ENCODE measurements at regions not wholly inside any gene's neighbourhood (a gene's known extent, or its start where the extent isn't known, plus 50 kb on each side); places are given as distances from the start of the nearest gene placed in this dataset.

GRCh38 chr17:83199500-83200201, 120.2 kb downstream of the METRNL start:
- TF ChIP-seq POLR2A (IDR thresholded peaks at IDR 0.05; ENCODE audit: low read depth, low read length) (no peak), POLR2AphosphoS5 (IDR thresholded peaks at IDR 0.05; ENCODE audit: low read length) (no peak), GABPA (IDR thresholded peaks at IDR 0.05; ENCODE audit: low read depth) (no peak), EZH2 (IDR thresholded peaks at IDR 0.05; ENCODE audit: borderline replicate concordance, control insufficient read depth, low read depth, low read length) (no peak), YY1 (IDR thresholded peaks at IDR 0.05; ENCODE audit: low read depth, low read length) (no peak), EGR1 (IDR thresholded peaks at IDR 0.05; ENCODE audit: borderline replicate concordance in 1 of 2, low read depth in 2 of 2, low read length in 2 of 2) (no peak)
- TF ChIP-seq, protein P1, sequence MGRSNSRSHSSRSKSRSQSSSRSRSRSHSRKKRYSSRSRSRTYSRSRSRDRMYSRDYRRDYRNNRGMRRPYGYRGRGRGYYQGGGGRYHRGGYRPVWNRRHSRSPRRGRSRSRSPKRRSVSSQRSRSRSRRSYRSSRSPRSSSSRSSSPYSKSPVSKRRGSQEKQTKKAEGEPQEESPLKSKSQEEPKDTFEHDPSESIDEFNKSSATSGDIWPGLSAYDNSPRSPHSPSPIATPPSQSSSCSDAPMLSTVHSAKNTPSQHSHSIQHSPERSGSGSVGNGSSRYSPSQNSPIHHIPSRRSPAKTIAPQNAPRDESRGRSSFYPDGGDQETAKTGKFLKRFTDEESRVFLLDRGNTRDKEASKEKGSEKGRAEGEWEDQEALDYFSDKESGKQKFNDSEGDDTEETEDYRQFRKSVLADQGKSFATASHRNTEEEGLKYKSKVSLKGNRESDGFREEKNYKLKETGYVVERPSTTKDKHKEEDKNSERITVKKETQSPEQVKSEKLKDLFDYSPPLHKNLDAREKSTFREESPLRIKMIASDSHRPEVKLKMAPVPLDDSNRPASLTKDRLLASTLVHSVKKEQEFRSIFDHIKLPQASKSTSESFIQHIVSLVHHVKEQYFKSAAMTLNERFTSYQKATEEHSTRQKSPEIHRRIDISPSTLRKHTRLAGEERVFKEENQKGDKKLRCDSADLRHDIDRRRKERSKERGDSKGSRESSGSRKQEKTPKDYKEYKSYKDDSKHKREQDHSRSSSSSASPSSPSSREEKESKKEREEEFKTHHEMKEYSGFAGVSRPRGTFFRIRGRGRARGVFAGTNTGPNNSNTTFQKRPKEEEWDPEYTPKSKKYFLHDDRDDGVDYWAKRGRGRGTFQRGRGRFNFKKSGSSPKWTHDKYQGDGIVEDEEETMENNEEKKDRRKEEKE (IDR thresholded peaks at IDR 0.05) = no peak
- TF ChIP-seq, protein P2, sequence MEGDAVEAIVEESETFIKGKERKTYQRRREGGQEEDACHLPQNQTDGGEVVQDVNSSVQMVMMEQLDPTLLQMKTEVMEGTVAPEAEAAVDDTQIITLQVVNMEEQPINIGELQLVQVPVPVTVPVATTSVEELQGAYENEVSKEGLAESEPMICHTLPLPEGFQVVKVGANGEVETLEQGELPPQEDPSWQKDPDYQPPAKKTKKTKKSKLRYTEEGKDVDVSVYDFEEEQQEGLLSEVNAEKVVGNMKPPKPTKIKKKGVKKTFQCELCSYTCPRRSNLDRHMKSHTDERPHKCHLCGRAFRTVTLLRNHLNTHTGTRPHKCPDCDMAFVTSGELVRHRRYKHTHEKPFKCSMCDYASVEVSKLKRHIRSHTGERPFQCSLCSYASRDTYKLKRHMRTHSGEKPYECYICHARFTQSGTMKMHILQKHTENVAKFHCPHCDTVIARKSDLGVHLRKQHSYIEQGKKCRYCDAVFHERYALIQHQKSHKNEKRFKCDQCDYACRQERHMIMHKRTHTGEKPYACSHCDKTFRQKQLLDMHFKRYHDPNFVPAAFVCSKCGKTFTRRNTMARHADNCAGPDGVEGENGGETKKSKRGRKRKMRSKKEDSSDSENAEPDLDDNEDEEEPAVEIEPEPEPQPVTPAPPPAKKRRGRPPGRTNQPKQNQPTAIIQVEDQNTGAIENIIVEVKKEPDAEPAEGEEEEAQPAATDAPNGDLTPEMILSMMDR (IDR thresholded peaks at IDR 0.05 in 2 of 3, conservative IDR thresholded peaks at IDR 0.05 in 1 of 3; ENCODE audit: control insufficient read depth in 2 of 3, extremely low read depth in 1 of 3, insufficient read depth in 1 of 3, low read depth in 3 of 3, low read length in 3 of 3) = no peak

Data from GM12878 (cell line).